WI38 (cell line): ENCODE measurements at regions not wholly inside any gene's neighbourhood (a gene's known extent, or its start where the extent isn't known, plus 50 kb on each side); places are given as distances from the start of the nearest gene placed in this dataset.

Source experiments
- H3K4me3 ChIP-seq: 2 replicates; pipeline ENCODE4 v1.5.1; 2011; ENCODE audit warnings: low read depth, mild to moderate bottlenecking, control low read depth, low read length
- TF ChIP-seq, protein P1 (sequence below): IDR thresholded peaks from 2 replicates; pipeline ENCODE4 v1.5.1; 2012; ENCODE audit warnings: low read depth, mild to moderate bottlenecking, control low read depth, low read length

DNA sequence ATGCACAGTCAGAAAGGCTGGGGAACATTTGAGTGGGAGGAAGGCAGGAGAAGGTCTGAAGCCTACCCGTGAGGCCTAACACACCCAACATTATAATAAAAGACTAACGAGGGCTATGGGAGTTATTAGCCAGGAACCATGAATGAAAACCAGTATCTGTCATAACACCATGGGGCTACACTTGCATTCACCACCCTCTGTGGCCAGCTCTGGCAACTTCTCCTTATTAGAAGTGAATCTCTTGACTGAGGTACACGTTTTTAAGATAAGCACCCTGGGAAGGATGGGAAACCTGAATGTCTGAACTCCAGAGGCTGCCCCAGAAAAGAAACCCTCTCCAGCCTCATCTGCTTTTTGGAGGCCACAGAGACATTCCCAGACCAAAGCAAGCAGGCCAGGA lies 204.3 kb upstream of the RAB4A start:
- H3K4me3 ChIP-seq, result no peak overlapping the region
- TF ChIP-seq, protein P1, sequence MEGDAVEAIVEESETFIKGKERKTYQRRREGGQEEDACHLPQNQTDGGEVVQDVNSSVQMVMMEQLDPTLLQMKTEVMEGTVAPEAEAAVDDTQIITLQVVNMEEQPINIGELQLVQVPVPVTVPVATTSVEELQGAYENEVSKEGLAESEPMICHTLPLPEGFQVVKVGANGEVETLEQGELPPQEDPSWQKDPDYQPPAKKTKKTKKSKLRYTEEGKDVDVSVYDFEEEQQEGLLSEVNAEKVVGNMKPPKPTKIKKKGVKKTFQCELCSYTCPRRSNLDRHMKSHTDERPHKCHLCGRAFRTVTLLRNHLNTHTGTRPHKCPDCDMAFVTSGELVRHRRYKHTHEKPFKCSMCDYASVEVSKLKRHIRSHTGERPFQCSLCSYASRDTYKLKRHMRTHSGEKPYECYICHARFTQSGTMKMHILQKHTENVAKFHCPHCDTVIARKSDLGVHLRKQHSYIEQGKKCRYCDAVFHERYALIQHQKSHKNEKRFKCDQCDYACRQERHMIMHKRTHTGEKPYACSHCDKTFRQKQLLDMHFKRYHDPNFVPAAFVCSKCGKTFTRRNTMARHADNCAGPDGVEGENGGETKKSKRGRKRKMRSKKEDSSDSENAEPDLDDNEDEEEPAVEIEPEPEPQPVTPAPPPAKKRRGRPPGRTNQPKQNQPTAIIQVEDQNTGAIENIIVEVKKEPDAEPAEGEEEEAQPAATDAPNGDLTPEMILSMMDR, result no peak

DNA sequence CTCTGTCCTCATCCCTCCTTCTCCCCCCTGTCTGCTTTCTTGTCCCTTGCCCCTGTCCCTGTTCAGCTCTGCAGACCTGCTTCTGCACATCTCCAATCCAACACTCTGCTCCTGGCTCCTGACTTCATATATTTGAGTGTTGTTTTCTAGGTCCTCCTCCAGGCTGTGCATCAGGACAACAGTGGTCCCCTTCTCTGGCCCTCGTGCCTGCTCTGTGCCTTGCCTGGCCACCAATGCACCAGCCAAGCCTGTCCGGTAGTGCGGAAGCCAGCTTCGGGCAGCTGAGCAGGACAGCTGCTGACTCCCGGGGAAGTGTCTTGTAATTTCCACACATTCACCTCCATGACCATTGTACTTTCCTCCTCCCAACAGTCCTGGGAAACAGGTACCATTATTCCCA lies 203.4 kb upstream of the RAB4A start:
- H3K4me3 ChIP-seq, result no peak overlapping the region
- TF ChIP-seq, protein P1, result no peak

DNA sequence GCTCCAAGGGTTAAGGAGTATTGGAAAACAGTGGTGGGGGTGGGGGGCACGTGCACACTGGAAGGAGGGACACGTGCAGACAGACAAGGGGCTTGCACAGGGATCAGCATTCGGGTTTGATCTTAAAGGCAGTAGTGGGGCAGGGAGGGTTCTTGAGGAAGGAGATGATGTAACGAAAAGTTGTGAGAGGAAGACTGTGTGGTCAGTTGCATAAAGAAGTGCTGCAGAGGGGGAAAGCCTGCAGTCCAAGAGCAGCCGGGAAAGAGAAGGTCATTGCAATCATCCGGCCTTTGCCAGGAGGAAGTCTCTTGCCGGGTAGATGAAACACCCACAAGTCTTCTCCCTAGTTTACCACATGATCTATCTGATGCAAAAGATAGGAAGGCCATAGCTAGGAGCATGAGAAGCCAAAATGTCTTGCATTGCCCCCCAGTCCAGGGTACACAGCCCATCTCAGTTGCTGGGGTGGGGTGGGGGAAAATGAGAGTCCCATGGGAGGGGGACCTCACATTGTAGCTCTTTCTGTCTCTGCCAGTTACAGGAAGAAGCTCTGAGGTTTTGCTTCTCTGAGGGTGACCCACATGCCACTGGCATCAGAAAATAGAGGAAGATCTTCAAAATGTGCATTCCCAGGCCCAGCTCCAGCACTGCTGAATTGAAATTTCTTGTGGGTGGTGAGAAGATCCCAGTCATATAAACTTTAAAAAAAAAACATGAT lies 202.5 kb upstream of the RAB4A start:
- no peak overlapping the region for H3K4me3 ChIP-seq
- TF ChIP-seq, protein P1, result no peak

DNA sequence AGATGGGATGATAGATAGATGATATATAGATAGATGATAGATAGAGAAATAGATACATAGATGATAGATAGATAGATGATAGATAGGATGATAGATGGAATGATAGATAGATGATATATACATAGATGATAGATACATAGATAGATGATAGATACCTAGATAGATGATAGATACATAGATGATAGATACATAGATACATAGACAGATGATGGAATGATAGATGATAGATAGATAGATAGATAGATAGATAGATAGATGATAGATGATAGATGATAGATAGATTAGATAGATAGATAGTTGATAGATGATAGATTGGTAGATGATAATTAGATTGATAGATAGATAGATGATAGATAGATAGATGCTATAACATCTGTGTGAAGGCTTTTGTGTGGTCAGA lies 201.7 kb upstream of the RAB4A start:
- no peak overlapping the region for H3K4me3 ChIP-seq
- TF ChIP-seq, protein P1, result no peak

DNA sequence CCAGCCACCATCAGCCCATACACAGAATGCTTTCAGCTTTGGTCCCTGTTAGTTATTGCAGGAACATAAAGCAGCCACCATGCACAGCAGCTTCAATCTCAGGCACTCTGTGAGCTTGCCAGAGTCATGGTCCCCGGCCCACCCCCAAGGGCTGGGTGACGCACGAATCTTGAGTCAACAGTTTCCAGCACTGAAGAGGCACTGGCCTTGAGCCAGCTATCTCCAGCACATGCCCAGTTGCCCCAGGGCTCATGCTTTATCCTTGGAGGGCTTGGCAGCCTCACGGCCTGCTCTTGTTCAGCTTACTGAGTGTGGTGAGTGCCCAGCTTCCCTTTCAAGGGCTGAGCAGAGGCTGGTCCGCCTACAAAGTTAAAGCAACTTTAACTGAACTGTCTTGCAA lies 200.7 kb upstream of the RAB4A start:
- TF ChIP-seq, protein P1, result no peak
- H3K4me3 ChIP-seq, result no peak overlapping the region

DNA sequence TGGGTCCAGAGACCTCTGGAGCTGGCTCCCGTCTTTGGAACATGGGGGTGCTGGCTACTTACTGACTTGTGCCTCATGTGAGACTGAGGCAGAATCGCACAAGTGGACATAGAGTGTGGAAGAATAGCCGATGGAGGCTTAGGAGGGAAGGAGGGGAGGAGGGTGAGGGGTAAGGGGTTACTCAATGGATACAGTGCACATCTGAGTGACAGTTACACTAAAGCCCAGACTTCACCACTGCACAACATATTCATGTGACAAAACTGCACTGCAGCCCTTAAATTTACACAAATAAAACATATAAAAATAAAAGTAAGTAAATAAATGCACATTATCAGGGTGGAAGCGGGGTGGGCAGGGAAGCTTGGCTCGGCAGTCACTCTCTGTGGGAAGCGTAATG lies 197.7 kb upstream of the RAB4A start:
- H3K4me3 ChIP-seq, result no peak overlapping the region
- TF ChIP-seq, protein P1, result no peak

DNA sequence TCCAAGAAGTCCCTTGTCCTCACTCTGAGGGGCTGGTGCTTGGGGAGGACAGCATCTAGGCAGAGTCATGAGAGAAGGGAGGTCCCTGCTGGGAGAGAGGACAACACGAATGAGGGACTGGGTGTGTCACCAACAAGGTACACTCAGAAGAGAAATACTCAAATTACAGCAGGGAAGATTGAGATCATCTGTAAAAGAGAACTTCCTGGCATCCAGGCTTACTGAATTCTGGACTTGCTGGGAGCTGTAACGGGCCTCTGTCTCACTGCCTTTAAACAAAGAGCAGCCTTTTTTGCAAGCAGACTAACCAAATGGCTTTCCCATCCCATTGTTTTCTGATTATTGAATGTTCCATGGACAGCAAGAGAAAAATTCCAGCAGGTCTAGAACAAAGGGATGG lies 195.7 kb upstream of the RAB4A start:
- H3K4me3 ChIP-seq, result no peak overlapping the region
- TF ChIP-seq, protein P1, result no peak
